GM19372 (cell line): ENCODE measurements at regions not wholly inside any gene's neighbourhood (a gene's known extent, or its start where the extent isn't known, plus 50 kb on each side); places are given as distances from the start of the nearest gene placed in this dataset.
"Not testable (repeated sequence)": the region's sequence is repeated elsewhere in the genome, so short reads cannot be mapped to it uniquely, and the experiment has no call there.

Source experiments
- ATAC-seq: cut with Tn5 transposase; IDR thresholded peaks from one replicate; pipeline ENCODE4 v1.9.1; 2021; ENCODE audit warnings: mild to moderate bottlenecking, low read depth, moderate library complexity; ENCODE audit not compliant: unreplicated experiment

DNA sequence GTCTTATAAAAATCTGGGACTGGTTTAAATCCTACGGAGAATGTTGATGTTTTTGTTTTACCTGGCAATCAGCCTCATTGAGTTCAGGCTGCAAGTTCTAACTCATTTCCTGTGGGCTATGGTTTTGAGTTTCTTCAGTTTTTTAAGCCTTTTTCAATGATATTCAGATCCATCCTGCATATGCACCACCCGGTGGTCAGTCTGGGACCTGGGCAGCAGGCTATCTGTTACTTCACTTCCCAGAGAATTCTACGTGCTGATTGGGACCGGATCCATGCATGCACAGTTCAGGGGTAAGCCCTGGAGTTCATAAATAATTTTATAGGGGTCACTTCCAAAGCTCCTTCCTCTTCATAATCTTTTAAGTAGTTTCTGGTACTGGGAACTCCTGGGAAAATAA, 339.2 kb upstream of the HNRNPA3 start:
- ATAC-seq, result no peak

- ATAC-seq, result no peak
Observed at GRCh38 chr2:176876493-176877103, 336.0 kb upstream of the HNRNPA3 start.

DNA sequence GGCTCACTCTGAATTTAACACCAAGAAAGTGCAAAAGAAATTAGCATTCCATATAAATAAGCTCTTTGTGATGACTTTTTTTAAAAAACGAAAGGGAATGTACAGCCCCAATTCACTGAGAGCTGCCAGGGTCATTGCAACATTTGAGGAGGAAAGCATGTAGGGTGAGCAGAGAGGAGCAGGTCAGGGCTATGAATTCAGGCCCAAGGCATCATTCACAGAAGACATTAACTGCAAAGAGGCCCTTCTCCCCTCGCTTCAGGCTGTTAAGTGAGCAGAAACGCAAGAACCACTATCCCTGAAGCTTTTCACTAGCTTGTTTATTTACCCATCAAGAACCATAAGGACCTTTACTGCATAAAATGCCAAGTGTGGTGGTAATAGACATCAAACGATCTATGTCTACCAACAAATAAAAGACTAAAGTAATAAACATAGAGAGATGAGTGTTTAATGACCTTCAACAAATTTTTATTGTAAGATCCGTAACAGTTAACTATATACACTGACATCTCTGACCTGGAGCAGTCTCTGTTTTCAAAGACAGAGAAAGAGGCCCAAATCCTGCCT, 333.1 kb upstream of the HNRNPA3 start:
- ATAC-seq, result no peak

GRCh38 chr2:176882045-176882444, 330.5 kb upstream of the HNRNPA3 start:
- ATAC-seq, result not testable (repeated sequence)

DNA sequence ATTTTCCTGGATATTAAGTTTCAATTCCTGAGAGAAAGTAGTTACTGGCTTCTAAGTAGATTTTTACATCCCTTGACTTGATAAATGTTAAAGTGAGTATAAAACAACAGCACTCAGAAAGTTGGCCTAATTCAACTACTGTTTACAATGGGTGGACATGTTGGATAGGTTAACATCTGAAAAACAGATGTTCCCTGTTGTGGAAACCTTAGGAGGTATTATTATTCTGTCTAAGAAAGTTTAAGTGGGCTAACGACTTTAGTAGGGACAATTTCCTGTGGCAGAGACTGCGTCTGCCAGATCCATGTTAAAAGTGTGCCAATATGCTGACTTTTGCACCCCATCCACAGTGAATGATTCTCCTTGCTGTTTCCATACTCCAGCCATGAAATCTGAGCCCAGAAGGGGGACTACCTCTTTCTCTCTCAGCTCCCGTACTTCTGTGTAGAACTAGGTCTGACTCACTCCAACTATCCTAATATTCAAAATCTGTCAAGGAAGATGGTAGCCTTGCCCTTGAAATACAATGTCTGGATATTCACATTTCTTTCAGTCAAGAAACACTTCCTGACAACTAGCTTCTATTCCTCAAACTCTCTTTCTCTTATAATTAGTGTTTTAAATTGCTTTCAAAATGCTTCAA, 327.5 kb upstream of the HNRNPA3 start:
- no peak for ATAC-seq

- ATAC-seq, result no peak
Observed at GRCh38 chr2:176885661-176886060, 326.9 kb upstream of the HNRNPA3 start.

GRCh38 chr2:176891105-176891504, 321.5 kb upstream of the HNRNPA3 start:
- no peak for ATAC-seq

GRCh38 chr2:176891857-176892256, 320.7 kb upstream of the HNRNPA3 start:
- no peak for ATAC-seq

DNA sequence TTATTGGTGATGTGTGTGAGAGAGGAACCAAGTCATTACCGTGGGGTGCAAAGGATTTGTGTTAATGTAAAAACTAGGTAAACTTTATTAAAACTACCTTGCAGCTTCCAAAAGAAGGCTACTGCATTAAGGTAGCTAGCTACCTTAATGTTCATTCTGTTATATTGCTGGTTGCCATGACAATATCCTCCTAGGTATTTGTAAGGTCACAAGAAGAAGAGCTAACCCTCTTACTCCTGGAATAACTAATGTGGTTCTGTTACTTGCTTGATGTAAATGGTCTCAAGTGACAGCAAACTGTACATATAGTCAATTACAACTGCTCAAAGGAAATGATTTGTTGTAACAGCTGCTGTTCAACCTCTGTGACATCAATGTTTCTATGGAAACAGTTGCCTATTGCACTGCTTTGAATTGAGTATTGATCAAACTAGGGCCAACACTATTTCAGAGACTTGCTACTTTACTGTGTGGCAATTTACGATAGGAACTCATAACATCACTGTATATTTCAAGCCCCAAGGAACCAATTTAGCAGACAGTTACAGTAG, 319.8 kb upstream of the HNRNPA3 start:
- ATAC-seq, result no peak

DNA sequence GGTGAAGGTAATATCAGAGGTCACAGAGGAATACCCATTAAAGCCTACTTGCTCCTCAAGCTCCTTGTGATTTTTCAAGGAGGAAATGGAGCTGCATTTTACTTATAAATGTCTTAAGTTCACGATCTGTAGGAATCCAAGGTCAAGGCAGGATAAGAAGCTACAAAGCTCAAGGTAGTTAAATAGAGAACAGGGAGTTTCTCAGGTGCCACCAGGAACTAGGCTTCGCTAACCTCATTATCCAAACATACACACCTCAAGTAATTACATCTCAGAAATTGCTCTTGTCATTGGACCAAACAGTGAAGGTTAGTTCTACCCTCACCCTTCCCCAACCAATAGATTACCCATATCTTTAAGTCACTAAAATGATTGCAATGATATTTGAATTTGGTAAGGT, 317.4 kb upstream of the HNRNPA3 start:
- no peak for ATAC-seq

DNA sequence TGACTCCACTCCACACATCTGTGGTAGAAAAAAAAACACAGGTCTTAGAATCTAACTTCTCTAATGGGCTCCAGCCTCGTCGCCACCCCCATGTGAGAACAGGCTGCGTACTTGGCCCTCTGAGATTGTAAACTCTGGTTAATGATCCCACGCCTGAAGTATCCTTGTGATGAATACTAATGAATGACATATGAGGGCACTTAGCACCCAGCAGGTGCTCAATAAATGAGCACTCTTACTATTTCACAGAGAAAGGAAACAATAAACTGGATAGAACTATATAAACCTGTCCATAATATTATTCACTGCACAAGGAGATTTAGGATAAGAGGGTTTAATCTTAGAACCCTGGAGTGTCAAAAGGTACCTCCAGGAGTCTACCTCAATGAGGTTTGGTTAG, 310.1 kb upstream of the HNRNPA3 start:
- no peak for ATAC-seq

GRCh38 chr2:176904053-176904452, 308.5 kb upstream of the HNRNPA3 start:
- not testable (repeated sequence) for ATAC-seq

DNA sequence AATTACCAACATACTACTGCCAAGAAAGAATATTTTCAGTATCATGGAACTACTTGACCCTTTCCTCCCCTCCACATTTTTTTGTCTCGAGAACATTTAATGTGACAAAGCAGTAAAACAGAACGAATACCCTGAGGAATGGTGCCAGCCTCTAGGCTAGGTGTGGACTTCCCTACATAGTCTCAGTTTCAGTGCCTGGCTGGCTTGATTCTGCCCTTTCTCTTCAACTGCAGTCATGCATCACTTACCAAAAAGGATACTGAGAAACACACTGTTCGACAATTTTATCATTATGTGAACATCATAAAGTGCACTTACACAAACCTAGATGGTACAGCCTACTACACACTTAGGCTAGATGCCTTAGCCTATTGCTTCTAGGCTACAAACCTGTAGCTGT, 305.3 kb upstream of the HNRNPA3 start:
- no peak for ATAC-seq

GRCh38 chr2:176910828-176911227, 301.8 kb upstream of the HNRNPA3 start:
- ATAC-seq, result no peak

GRCh38 chr2:176913955-176914354, 298.6 kb upstream of the HNRNPA3 start:
- ATAC-seq, result no peak

GRCh38 chr2:176914371-176914770, 298.2 kb upstream of the HNRNPA3 start:
- no peak for ATAC-seq

- not testable (repeated sequence) for ATAC-seq
Observed at GRCh38 chr2:176922545-176922944, 290.0 kb upstream of the HNRNPA3 start.

- ATAC-seq, result no peak
Observed at GRCh38 chr2:176923205-176923604, 289.4 kb upstream of the HNRNPA3 start.

GRCh38 chr2:176924909-176925534, 287.6 kb upstream of the HNRNPA3 start:
- no peak for ATAC-seq

- no peak for ATAC-seq
Observed at GRCh38 chr2:176926453-176926852, 286.1 kb upstream of the HNRNPA3 start.

DNA sequence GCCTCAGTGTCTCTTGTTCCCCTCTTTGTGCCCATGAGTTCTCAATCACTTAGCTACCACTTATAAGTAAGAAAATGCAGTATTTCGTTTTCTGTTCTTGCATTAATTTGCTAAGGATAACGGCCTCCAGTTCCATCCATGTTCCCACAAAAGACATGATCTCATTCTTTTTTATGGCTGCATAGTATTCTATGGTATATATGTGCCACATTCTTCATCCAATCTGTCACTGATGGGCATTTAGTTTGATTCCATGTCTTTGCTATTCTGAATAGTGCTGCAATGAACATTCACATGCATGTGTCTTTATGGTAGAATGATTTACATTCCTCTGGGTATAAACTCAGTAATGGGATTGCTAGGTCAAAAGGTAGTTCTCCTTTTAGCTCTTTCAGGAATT, 283.2 kb upstream of the HNRNPA3 start:
- ATAC-seq, result not testable (repeated sequence)
